ENCODE measurements at regions not wholly inside any gene's neighbourhood (a gene's known extent, or its start where the extent isn't known, plus 50 kb on each side); places are given as distances from the start of the nearest gene placed in this dataset.

DNA sequence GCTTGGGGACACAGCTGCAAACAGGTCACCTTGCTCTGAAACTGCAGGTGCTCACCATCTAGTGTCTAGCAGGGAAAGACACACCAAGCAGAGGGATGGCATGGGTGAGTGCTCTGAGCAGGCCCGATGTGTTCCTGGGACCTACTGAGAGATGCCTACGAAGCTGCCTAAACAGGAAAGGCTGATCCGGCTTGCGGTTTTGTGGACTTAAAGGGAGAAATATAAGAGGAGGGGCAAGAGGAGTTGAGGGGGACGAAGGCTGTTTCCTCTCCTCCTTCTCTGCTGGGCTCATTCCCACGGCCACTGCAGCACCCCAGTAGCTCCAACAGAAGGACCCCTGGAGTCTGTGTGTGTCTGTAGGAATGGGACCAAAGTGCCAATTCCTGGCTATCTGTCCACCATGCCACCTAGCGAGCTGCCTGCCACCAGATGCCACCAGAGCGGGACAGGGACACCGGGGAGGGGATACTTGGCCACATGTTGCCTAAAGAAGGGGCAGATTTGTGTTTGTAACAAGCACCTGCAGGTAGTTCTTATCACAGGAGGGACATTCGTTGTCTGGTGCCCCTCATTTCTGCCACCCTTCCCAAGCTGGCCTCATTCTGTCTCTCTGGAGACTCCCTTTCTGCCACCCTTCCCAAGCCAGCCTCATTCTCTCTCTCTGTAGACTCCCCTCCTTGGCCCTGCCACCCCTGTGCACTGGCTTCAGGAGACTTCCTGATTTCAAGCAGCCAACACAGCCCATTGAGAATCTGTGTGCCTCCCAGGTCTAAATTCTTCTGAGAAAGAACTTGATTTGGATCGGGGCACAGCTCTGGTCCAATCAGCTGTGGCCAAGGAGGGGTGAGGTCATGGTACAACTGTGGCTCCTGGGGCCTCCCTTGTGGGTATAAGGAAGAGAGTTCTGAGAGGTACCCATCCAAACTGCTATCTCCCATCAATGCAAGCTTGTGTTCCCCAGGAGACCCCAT is 221.8 kb downstream of the ANKRD60 start:
- Histone ChIP-seq H3K9me3 (ENCODE audit: control insufficient read depth in 4 of 4, insufficient read depth in 3 of 4, low read length in 3 of 4) (no peaks in the 10 kb centered on the region), H3K4me3 (no peak overlapping the region), H3K36me3 (ENCODE audit: control insufficient read depth in 4 of 4, insufficient read depth in 4 of 4, low read length in 4 of 4) (no peaks in the 10 kb centered on the region), H3K4me1 (ENCODE audit: control insufficient read depth in 5 of 5, insufficient read depth in 5 of 5, low read length in 5 of 5) (peaks cover 0 to 2% (median under 1%) of the 10 kb centered on the region in 5 donors), H3K9ac (ENCODE audit: insufficient read depth in 1 of 2, low read length in 2 of 2) (no peak overlapping the region), H3K27ac (ENCODE audit: low read depth in 1 of 2, low read length in 1 of 2) (no peak overlapping the region), H3K27me3 (ENCODE audit: control insufficient read depth in 3 of 3, insufficient read depth in 3 of 3, low read length in 2 of 3) (no peaks in the 10 kb centered on the region)
- DNase-seq (no peak), ATAC-seq (ENCODE audit: insufficient read depth, low FRiP score) (no peak)
- TF ChIP-seq, protein P1, sequence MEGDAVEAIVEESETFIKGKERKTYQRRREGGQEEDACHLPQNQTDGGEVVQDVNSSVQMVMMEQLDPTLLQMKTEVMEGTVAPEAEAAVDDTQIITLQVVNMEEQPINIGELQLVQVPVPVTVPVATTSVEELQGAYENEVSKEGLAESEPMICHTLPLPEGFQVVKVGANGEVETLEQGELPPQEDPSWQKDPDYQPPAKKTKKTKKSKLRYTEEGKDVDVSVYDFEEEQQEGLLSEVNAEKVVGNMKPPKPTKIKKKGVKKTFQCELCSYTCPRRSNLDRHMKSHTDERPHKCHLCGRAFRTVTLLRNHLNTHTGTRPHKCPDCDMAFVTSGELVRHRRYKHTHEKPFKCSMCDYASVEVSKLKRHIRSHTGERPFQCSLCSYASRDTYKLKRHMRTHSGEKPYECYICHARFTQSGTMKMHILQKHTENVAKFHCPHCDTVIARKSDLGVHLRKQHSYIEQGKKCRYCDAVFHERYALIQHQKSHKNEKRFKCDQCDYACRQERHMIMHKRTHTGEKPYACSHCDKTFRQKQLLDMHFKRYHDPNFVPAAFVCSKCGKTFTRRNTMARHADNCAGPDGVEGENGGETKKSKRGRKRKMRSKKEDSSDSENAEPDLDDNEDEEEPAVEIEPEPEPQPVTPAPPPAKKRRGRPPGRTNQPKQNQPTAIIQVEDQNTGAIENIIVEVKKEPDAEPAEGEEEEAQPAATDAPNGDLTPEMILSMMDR (IDR thresholded peaks at IDR 0.05; ENCODE audit: control extremely low read depth, extremely low read depth) = no peak
- WGBS, 2 donors = 72 to 81% methylated on average over 11 of the region's 11 CpGs

DNA sequence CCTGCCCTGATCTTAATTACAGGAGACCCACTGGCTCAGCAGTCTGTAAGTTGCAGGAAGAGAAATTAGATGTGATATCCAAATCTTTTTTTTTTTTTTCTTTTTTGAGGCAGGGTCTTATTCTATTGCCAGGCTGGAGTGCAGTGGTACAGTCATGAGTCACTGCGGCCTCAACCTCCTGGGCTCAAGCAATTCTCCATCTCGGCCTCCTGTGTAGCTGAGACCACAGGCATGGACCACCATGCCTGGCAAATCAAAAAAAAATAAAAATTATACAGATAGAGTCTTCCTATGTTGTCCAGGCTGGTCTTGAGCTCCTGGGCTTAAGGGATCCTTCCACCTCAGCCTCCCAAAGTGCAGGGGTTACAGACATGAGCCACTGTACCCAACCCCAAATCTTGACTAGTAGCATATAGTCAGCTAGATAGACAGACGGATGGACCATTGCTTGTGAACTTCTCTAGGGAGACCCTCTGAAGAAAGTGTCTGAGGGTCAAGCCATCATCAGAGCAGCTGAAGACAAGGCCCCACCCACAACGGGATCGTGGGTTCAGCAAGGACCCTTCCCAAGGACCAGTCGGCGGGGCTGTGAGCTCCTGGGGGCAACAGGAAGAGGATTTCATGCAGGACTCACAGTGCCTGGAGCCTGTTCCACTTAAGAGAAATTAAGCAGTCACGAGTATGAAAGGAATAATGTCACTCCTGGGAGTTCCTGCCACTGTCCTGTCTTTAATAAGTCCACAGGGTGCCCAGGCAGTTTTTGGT is 222.7 kb downstream of the ANKRD60 start:
- Histone ChIP-seq H3K4me3 (no peak overlapping the region), H3K27me3 (ENCODE audit: control insufficient read depth in 3 of 3, insufficient read depth in 3 of 3, low read length in 2 of 3) (no peaks in the 10 kb centered on the region), H3K4me1 (ENCODE audit: control insufficient read depth in 5 of 5, insufficient read depth in 5 of 5, low read length in 5 of 5) (peaks cover 0 to 10% (median 6%) of the 10 kb centered on the region in 5 donors), H3K36me3 (ENCODE audit: control insufficient read depth in 4 of 4, insufficient read depth in 4 of 4, low read length in 4 of 4) (no peaks in the 10 kb centered on the region), H3K27ac (ENCODE audit: low read depth in 1 of 2, low read length in 1 of 2) (no peak overlapping the region), H3K9me3 (ENCODE audit: control insufficient read depth in 4 of 4, insufficient read depth in 3 of 4, low read length in 3 of 4) (no peaks in the 10 kb centered on the region), H3K9ac (ENCODE audit: insufficient read depth in 1 of 2, low read length in 2 of 2) (no peak overlapping the region)
- WGBS, 2 donors = 81 to 84% methylated on average over 8 of the region's 8 CpGs
- DNase-seq = no peak
- no peak for ATAC-seq (ENCODE audit: insufficient read depth, low FRiP score)
- TF ChIP-seq, protein P1 (IDR thresholded peaks at IDR 0.05; ENCODE audit: control extremely low read depth, extremely low read depth) = no peak

DNA sequence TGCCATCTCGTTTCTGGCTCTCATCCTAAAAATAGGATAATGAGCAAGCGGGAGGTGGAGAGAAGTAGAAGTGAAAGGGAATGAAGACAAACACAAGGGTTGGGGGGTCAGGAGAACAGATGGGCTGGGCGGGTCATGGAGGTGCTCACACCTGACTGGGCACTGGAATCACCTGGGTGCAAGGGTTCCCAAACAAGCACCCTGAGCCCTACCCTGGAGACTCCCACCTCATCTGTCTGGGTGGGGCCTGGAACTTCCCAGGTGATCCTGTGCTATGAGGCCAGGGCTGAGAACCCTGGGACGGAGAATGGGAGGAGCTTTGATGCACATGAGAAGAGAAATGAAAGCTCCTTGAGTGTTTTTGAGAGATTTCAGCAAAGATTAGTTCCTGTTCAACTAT is 223.6 kb downstream of the ANKRD60 start:
- 85 to 89% methylated on average over 4 of the region's 4 CpGs for WGBS, 2 donors
- no peak overlapping the region for H3K9ac ChIP-seq (ENCODE audit: insufficient read depth in 1 of 2, low read length in 2 of 2)
- peaks cover 0 to 12% (median 7%) of the 10 kb centered on the region in 5 donors for H3K4me1 ChIP-seq (ENCODE audit: control insufficient read depth in 5 of 5, insufficient read depth in 5 of 5, low read length in 5 of 5)
- no peak overlapping the region for H3K27ac ChIP-seq (ENCODE audit: low read depth in 1 of 2, low read length in 1 of 2)
- no peak overlapping the region for H3K4me3 ChIP-seq
- ATAC-seq (ENCODE audit: insufficient read depth, low FRiP score) = no peak
- no peaks in the 10 kb centered on the region for H3K27me3 ChIP-seq (ENCODE audit: control insufficient read depth in 3 of 3, insufficient read depth in 3 of 3, low read length in 2 of 3)
- H3K36me3 ChIP-seq (ENCODE audit: control insufficient read depth in 4 of 4, insufficient read depth in 4 of 4, low read length in 4 of 4) = no peaks in the 10 kb centered on the region
- TF ChIP-seq, protein P1 (IDR thresholded peaks at IDR 0.05; ENCODE audit: control extremely low read depth, extremely low read depth) = no peak
- no peak for DNase-seq
- H3K9me3 ChIP-seq (ENCODE audit: control insufficient read depth in 4 of 4, insufficient read depth in 3 of 4, low read length in 3 of 4) = no peaks in the 10 kb centered on the region

Data from lung (tissue), 11 donors.